ENCODE measurements at regions not wholly inside any gene's neighbourhood (a gene's known extent, or its start where the extent isn't known, plus 50 kb on each side); places are given as distances from the start of the nearest gene placed in this dataset.

GRCh38 chr5:51518607-51519006 is 135.4 kb downstream of the ISL1 start:
- TF ChIP-seq POLR2A (IDR thresholded peaks at IDR 0.05): no peak
- TF ChIP-seq, protein P1, sequence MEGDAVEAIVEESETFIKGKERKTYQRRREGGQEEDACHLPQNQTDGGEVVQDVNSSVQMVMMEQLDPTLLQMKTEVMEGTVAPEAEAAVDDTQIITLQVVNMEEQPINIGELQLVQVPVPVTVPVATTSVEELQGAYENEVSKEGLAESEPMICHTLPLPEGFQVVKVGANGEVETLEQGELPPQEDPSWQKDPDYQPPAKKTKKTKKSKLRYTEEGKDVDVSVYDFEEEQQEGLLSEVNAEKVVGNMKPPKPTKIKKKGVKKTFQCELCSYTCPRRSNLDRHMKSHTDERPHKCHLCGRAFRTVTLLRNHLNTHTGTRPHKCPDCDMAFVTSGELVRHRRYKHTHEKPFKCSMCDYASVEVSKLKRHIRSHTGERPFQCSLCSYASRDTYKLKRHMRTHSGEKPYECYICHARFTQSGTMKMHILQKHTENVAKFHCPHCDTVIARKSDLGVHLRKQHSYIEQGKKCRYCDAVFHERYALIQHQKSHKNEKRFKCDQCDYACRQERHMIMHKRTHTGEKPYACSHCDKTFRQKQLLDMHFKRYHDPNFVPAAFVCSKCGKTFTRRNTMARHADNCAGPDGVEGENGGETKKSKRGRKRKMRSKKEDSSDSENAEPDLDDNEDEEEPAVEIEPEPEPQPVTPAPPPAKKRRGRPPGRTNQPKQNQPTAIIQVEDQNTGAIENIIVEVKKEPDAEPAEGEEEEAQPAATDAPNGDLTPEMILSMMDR (IDR thresholded peaks at IDR 0.05): no peak
- TF ChIP-seq POLR2AphosphoS5 (IDR thresholded peaks at IDR 0.05): no peak

All from upper lobe of left lung (tissue), 4 donors.